ENCODE measurements at regions not wholly inside any gene's neighbourhood (a gene's known extent, or its start where the extent isn't known, plus 50 kb on each side); places are given as distances from the start of the nearest gene placed in this dataset.

DNA sequence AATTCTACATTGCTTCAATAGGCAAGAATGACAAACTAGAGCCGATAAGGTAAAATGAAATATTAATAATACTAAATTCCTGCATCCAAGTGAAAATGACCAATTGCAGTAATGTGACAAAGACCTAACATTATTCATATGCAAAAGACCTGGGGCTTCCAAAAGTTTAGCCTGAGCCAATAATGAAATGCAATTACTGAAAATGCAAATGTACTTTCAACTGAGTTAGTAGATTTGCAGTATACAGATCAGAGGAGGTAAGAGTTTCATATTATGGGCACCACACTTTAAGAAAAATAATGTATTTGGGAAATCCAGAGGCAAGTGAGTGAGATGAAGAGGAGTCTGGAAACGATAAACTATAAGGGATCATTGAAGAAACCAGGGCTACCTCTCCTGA lies 193.7 kb upstream of the GMDS start:
- Histone ChIP-seq H3K4me3 (no peak overlapping the region), H3K27ac (no peak overlapping the region)

DNA sequence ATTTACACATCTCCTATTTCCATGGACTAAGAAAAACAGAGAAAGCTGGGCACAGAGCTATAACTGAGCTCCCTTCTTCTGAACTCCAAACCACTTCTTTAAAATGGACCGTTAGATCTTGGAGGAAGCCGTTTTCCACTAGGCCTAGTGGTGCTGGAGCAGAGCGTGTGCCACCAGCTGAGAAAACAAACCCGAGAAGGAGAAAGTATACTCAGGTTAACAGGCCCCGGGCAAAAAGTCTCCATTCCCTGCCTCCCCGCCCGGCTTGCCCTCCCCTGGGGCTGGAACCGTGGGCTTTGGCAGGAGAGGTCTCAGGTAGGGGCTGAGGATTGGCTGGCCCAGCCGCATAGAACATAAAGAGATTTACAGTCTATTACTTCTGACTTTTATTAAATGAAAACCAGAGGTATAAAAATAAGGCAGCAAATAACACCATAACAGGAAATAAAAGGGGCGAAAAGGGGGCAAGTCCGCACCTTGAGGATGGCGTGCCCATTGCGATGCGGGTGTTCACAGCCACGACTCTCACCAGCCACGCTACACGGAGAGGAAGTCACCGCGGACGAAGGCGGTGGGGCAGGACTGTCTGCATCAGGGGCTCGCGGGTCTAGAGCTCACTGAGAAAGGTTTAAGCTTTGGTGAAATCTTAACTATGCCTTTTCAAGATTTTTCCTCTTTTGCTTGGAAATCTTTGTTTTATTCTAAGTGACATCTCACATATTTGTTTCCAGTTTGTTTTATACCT lies 191.2 kb upstream of the GMDS start:
- Histone ChIP-seq H3K27ac (no peak overlapping the region), H3K4me3 (no peak overlapping the region)

DNA sequence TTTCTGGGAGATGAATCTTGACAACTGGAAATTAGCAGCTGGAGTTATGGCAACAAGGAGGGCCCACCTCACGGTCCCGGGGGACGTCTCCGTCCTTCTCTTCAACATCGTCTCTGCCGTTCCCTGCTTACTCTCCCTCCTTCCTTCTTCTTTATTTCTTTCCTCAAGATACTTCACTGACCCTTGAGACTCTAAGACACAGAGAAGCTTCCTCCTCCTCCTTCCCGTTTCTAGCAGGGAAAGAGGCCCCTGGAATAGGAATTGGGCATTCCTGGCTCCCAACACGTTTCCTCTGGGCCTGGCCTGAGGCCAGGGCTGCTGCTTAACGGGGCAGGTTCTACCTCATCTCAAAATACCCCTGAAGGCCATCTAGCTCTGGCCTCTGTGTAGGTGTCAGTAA lies 189.9 kb upstream of the GMDS start:
- no peak overlapping the region for H3K4me3 ChIP-seq
- no peak overlapping the region for H3K27ac ChIP-seq

DNA sequence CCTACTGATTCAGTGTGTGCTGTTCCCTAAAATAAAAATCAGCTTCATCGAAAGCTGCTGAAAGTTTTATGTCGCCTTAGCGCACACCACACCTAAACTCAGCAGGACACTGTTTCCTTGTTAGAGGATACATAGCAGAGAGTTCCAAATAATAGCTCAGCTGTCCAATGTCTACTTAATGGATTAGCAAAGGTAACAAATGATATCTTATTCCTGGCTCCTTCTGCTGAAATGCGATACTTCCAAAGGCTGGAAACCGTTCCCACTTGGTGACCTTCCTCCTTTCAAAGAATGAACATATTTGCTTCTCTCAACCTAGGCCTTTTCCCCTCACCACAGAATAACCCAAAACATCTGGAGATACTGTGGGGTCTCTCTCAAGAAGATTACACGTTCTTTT lies 189.5 kb upstream of the GMDS start:
- Histone ChIP-seq H3K4me3 (no peak overlapping the region), H3K27ac (no peak overlapping the region)

DNA sequence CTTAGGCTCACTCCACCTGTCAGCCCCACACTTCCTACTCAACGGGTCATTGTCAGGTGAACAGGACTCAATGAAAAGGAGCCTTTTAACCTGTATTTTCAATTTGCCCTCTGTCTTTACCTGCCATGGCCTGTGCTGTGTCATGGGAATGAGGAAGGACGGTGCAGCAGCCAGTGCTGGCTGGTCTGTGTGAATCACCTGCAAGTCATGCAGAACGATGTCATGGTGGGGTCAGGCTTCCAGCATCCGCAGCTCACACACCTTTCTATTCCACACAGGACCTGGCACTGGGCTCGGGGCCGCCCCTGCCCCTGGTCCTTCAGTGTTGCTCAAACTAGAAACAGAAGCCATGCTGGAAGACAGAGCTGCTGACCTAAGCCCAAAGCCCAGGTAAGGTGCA lies 188.7 kb upstream of the GMDS start:
- Histone ChIP-seq H3K4me3 (no peak overlapping the region), H3K27ac (peak overlapping the region in 1 of 21 experiments; percentile 18)

DNA sequence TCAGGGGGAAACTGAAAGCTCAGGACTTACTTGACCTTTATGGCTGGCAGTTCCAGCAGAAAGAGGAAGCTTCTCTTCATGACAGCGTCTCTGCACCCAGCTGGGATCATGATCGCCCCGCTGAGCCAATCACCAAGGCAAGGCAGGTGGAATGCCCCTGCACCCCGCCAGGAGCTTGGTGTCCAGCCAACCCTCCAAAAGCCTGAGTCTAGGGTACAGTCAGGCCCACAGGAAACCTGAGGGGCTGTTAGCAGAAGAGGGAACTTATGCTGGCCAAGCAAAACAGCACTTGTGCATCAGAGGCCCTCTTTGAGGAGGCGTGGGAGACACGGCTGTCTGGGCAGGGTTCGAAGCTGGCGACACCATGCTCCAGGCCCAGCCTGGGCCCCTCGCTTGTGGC lies 188.3 kb upstream of the GMDS start:
- Histone ChIP-seq H3K27ac (peak overlapping the region in 1 of 21 experiments; percentile 18), H3K4me3 (no peak overlapping the region)

DNA sequence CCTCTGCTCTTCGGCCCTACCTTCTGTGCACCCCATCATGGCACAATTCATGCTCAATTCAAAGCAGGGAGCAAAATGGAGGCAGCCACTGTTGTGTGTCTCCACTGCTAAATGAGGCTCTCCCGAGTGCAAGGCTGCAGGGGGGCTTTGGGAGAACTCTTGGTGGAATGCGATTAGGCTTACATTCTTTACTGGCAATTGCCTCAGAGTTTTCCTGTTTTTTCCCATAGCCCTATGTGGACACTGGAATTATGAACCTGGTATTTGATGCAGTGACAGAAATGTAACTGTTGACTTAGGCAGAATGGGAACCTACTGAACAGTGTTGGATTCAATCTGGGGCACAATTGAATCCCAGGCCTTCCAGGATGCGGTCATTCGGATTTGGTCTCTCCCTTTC lies 187.9 kb upstream of the GMDS start:
- H3K4me3 ChIP-seq, result no peak overlapping the region
- H3K27ac ChIP-seq, result no peak overlapping the region

DNA sequence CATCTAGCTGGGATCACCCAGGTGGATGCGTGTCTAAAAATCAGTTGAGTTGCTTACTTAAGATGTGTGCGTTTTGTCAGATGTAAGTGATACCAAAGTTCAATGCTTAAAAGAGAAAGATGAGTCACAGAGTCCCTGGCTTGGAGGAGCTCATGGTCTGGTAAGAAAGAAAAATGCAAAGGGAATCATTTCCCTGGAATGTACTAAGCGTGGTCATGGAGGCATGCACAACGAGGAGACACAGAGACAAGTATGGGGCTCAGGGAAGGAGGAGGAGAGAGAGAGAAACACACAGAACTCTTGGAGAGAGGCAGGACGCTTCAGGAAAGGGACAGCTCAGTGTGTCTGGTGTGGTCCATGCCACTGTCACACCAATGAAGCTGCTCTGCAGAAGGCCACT lies 186.9 kb upstream of the GMDS start:
- H3K27ac ChIP-seq, result peak overlapping the region in 1 of 21 experiments; percentile 54
- no peak overlapping the region for H3K4me3 ChIP-seq

DNA sequence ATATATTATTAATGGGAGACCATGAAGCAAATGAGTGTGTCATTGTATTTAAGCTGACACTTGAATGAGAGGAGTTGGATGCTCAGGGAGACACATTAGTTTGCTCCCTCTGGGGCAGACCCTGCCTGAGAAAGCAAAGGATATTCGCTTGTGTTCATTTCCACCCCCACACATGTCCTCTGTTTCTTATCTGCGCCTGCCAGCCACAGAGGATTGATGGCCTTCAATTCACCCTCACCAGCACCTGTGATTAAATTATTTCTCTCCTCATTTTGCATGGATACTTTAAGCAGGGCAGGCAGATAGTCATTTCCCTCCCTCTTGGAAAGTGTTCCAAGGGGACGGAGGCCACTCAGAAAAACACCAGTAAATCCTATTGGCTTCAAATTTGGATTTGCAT lies 185.2 kb upstream of the GMDS start:
- H3K27ac ChIP-seq, result no peak overlapping the region

DNA sequence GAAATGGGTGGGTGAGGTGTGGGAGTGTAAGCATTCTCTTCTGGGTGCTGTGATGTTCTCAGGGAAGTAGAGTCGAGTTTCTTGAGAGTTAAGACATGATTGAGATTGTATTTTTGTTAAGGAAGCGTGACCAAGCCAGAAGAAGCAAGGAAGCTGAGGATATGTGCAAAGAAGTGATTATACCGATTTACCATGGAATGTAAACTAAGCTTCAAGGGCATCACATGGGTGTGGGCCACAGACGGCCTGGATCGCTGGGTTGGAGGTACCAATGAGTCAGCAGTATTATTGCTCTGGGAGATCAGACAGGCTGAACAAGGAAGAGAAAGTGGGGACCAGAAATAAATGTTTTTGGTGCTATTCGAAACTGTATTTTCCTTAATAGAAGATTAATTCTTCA lies 184.1 kb upstream of the GMDS start:
- Histone ChIP-seq H3K27ac (no peak overlapping the region), H3K4me3 (no peak overlapping the region)

More for the DNA sequence above, 185.2 kb upstream of the GMDS start:
- H3K4me3 ChIP-seq, result no peak overlapping the region

DNA sequence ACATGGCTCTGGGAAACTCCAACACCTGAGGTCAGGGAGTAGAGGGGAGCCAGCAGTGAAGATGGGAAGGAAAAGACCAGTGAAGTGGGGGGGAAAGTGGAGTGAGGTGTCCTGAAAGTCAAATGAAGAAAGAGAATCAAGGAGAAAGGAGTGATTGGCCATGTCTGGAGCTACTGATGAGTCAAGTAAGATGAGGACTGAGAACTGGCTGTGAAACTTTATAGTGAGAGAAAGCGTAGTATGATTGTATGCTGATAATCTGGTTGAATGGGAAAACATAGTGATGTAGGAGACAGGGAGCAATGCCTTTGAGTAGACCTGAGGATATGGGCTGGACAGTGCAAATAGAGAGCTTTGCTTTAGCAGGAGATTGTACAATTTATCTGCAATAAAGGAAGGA lies 183.6 kb upstream of the GMDS start:
- H3K27ac ChIP-seq, result no peak overlapping the region

DNA sequence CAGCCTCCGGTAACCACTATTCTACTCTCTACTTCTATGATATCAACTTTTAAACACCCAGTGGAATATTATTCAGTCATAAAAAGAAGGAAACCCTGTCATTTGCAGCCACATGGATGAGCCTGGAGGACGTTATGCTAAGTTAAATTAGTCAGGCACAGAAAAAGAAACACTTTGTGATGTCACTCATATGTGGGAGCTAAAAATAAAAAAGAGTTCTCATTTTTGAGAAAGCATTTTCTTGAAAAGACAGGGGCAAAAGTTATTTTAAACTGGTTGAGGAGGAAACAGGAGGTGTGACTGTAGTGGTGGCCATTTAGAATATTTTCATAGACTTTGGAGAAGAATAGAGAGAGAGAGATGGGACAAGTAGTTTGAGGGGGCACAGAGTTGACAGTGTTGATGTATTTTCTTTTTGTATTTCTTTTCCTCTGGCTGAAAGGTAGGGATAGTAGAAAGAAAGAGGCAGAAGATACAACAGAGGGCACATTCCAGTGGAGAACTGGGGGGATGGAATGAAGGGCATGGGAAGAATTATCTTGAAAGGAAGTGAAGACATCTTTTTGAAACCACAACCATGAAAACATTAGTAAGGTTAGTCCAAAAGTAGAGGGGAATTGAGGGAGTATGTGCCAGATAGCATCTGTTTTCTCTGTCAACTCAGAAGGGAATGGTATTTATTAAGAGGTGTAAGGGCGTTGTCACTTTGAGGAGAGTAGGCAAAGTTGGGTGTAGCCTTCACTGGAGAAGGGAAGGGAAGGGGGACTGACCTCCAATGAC lies 181.3 kb upstream of the GMDS start:
- no peak overlapping the region for H3K4me3 ChIP-seq
- H3K27ac ChIP-seq, result no peak overlapping the region

More for the DNA sequence above, 183.6 kb upstream of the GMDS start:
- H3K4me3 ChIP-seq, result no peak overlapping the region

DNA sequence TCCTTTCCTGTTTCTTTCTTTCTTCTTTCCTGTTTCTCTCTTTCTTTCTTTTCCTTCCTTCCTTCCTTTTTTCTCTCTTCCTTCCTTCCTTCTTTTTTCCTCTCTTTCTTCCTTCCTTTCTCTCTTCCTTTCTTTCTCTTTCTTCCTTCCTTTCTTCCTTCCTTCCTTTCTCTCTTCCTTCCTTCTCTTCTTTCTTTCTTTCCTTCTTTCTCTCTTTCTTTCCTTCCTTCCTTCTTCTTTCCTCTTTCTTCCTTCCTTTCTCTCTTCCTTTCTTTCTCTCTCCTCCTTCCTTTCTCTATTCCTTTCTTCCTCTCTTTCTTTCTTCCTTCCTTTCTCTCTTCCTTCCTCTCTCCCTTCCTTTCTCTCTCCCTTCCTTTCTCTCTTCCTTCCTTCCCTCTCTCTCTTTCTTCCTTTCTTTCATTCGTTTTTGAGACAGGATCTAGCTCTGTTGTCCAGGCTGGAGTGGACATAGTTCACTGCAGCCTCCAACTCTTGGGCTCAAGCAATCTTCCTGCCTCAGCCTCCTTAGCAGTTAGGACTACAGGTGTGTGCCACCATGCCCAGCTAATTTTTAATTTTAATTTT lies 170.8 kb upstream of the GMDS start:
- Histone ChIP-seq H3K4me3 (no peak overlapping the region), H3K27ac (no peak overlapping the region)

DNA sequence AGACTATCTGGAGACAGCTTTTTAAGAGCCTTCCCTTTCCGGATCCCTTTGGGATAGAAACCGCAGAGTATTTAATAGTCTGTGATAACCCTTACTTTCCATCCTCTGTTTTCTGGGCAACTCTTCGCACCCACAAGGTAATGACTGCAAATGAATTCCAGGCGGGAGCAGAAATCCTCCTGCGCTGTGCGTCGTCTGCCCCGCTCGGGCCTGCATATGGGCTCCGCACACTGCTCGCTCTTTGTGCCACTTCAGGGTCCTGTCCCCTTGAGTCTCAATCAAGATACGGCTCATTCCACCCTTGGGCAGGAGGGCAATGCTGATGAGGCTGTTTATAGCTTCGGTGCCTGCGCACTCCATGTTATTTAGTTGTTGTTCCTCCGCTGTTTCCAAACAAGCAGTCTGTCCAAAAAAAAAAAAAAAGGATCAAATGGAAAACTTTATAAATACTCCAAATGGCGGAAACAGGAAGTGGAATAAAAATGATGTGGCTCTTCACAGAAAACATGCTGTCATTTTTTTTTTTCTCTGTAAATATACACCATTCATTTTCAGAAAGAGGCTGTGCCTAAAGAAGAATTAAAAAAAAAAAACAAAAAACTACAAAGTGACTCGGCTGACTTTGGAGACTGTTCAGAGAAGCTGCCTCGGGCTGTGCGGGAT lies 169.6 kb upstream of the GMDS start:
- no peak overlapping the region for H3K4me3 ChIP-seq
- no peak overlapping the region for H3K27ac ChIP-seq

DNA sequence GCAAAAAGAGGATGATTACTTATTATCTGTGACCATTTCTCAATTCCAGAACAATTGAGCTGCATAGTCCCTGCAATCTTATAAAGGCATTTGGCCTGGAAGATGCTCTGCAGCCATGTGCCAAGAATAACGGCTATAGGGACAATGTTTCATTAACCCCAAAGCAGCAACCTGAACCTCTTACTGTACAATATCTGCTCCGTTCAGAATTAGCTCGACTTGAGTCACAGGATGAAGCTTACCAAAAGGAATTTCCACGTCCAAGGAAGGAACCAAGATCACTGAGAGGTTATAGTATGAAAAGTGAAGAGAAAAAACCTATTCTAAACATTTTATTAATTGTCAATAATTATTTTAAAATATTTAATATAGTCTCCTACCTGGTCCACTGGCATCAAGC lies 167.3 kb upstream of the GMDS start:
- Histone ChIP-seq H3K27ac (no peak overlapping the region), H3K4me3 (no peak overlapping the region)

DNA sequence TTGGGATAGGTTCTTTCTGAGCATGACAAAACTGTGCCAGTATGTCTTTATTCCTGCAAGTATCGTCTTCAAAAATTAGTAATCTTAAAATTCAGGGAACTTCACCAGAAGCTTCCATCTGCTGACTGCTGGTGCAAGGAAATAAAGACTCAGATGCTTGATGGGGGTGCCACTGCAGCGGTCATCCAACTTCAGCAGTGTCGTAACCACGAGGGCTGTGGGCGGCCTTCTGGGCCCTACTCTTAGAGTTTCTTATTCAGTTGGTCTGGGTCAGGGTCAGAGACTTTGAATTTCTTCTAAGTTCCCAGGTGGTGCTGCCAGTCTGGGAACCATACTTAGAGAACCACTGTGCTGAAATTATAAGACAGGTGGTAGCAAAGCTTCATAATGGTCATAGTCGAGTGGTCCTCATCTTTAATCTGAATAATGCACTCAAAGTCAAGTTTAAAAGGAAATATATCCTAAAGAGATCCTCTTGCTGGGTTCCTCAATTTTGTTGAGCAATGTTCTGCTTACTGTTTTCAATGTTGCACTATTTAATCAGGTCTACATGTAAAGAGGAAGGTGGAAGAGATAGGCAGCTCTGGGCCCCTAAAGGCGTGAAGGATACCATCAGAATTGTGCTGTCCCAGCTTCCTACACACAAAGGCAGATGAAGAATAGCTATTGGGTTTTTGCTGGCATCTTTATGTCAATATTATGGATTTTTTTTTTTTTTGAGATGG lies 165.4 kb upstream of the GMDS start:
- no peak overlapping the region for H3K4me3 ChIP-seq
- H3K27ac ChIP-seq, result no peak overlapping the region

DNA sequence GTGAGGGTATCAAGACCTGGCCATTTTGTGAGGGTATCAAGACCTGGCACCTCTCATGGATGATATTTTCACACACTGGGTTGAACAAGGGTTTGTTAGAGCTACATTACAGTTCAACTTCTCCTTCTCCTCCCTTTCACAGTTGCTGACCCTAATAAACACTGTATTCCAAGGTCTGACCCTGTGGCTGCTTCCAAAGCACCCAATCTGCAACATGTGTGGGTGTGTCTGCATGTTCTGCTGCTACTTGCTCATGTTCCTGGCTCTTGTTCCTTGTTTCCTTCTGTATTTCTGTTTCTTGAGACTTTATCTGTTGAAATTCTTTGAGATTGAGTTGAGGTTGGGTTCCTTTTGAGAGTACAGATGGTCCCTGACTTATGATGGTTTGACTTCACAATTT lies 162.1 kb upstream of the GMDS start:
- H3K27ac ChIP-seq, result no peak overlapping the region
- no peak overlapping the region for H3K4me3 ChIP-seq

DNA sequence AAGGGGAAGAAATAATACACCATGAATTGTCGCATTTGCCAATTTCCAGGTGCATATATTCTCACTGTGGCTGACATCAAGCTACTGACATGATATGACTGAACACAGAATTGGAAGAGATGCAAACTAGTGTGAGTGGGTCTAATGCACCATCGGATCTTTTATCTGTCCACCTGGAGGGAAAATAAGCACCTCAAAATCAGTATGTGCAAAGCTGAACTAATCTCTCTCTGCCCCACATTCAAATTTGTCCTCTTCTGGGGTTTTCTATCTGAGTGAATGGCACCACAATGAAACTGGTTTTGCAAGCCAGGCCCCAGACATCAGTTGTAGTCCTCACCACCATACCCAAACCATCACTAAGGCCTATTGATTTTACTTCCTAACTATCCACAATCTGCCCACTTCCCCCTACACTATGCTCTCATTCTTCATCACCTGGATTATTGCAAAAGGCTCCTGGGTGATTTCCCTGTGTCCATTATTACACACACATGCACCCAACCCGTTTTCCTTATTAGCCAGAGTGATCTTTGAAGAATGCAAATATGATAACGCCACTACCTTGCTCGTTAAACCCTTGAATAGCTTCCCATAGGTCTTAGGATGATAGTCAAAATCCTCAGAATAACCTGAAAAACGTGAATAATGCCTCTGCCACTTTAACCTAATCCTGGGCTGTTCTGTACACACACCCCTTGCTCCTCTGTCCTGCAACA lies 159.0 kb upstream of the GMDS start:
- no peak overlapping the region for H3K4me3 ChIP-seq
- H3K27ac ChIP-seq, result no peak overlapping the region

DNA sequence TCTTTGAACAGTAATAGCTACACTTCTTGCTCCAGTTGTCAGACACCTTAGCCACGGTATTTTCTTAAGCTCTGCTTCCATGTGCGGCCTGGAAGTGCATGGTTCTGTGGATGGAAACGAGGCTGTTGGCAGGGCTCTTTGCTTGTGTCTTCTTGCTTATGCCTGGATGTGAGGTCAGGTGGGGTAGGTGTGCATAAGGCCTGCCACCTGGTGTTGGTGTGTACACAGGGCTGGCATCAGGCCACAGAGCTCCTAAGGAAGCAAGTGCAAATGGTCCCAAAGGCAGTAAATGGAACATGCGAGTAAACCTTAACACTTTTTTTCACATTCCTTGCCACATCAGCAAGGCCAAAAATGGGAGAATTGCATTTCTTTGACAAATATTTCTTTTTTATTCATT lies 158.1 kb upstream of the GMDS start:
- Histone ChIP-seq H3K4me3 (no peak overlapping the region), H3K27ac (no peak overlapping the region)
